BE2C (cell line): ENCODE measurements at regions not wholly inside any gene's neighbourhood (a gene's known extent, or its start where the extent isn't known, plus 50 kb on each side); places are given as distances from the start of the nearest gene placed in this dataset.

Experiments used
- DNase-seq: peaks from one replicate; pipeline ENCODE4 v3.0.0-alpha.2; 2020
- H3K27me3 ChIP-seq: fragments of 250-450 bp; sonication (Bioruptor Pico); 2 replicates; pipeline ENCODE4 v1.5.1; 2020; ENCODE audit warnings: mild to moderate bottlenecking
- H3K36me3 ChIP-seq: fragments of 250-450 bp; sonication (Bioruptor Pico); 2 replicates; pipeline ENCODE4 v1.5.1; 2020; ENCODE audit warnings: mild to moderate bottlenecking
- H3K4me1 ChIP-seq: fragments of 250-450 bp; sonication (Bioruptor Pico); 2 replicates; pipeline ENCODE4 v1.5.1; 2020
- H3K4me3 ChIP-seq: 2 replicates; pipeline ENCODE4 v1.5.1; 2011; ENCODE audit warnings: low read depth, low read length
- H3K9me3 ChIP-seq: fragments of 250-450 bp; sonication (Bioruptor Pico); 2 replicates; pipeline ENCODE4 v1.5.1; 2020
- CTCF ChIP-seq: IDR thresholded peaks from 2 replicates; pipeline ENCODE4 v1.5.1; 2012; ENCODE audit warnings: mild to moderate bottlenecking, low read depth, low read length

- Histone ChIP-seq H3K4me1 (no peaks in the 10 kb centered on the region), H3K4me3 (no peak overlapping the region)
These were observed 482.3 kb upstream of the SGCG start for GRCh38 chr13:22698467-22698866.

GRCh38 chr13:22700246-22700887 is 480.4 kb upstream of the SGCG start:
- no peaks in the 10 kb centered on the region for H3K9me3 ChIP-seq
- no peak for DNase-seq
- no peak overlapping the region for H3K4me3 ChIP-seq
- no peaks in the 10 kb centered on the region for H3K27me3 ChIP-seq
- TF ChIP-seq CTCF, result no peak
- H3K4me1 ChIP-seq, result no peaks in the 10 kb centered on the region
- H3K36me3 ChIP-seq, result no peaks in the 10 kb centered on the region

More at GRCh38 chr13:22698467-22698866, 482.3 kb upstream of the SGCG start:
- no peak for DNase-seq
- Histone ChIP-seq H3K9me3 (no peaks in the 10 kb centered on the region), H3K36me3 (no peaks in the 10 kb centered on the region), H3K27me3 (no peaks in the 10 kb centered on the region)
- TF ChIP-seq CTCF, result no peak

- no peaks in the 10 kb centered on the region for H3K36me3 ChIP-seq
- H3K4me3 ChIP-seq, result no peak overlapping the region
- H3K4me1 ChIP-seq, result no peaks in the 10 kb centered on the region
- no peaks in the 10 kb centered on the region for H3K27me3 ChIP-seq
- no peaks in the 10 kb centered on the region for H3K9me3 ChIP-seq
- no peak for DNase-seq
- no peak for TF ChIP-seq CTCF
These were observed 477.1 kb upstream of the SGCG start for GRCh38 chr13:22703601-22704209.

GRCh38 chr13:22707946-22708345 is 472.8 kb upstream of the SGCG start:
- no peaks in the 10 kb centered on the region for H3K9me3 ChIP-seq
- DNase-seq, result no peak

GRCh38 chr13:22717036-22717435 is 463.7 kb upstream of the SGCG start:
- Histone ChIP-seq H3K4me3 (no peak overlapping the region), H3K9me3 (no peaks in the 10 kb centered on the region), H3K27me3 (no peaks in the 10 kb centered on the region), H3K4me1 (no peaks in the 10 kb centered on the region), H3K36me3 (no peaks in the 10 kb centered on the region)
- TF ChIP-seq CTCF, result no peak
- no peak for DNase-seq

More at GRCh38 chr13:22707946-22708345, 472.8 kb upstream of the SGCG start:
- H3K4me1 ChIP-seq, result no peaks in the 10 kb centered on the region
- no peak overlapping the region for H3K4me3 ChIP-seq
- H3K27me3 ChIP-seq, result no peaks in the 10 kb centered on the region
- no peaks in the 10 kb centered on the region for H3K36me3 ChIP-seq
- no peak for TF ChIP-seq CTCF

- TF ChIP-seq CTCF, result no peak
- Histone ChIP-seq H3K9me3 (no peaks in the 10 kb centered on the region), H3K4me1 (no peaks in the 10 kb centered on the region), H3K27me3 (no peaks in the 10 kb centered on the region), H3K36me3 (no peaks in the 10 kb centered on the region), H3K4me3 (no peak overlapping the region)
- no peak for DNase-seq
These were observed 454.1 kb upstream of the SGCG start for GRCh38 chr13:22726726-22727125.
